ENCODE measurements at regions not wholly inside any gene's neighbourhood (a gene's known extent, or its start where the extent isn't known, plus 50 kb on each side); places are given as distances from the start of the nearest gene placed in this dataset.

DNA sequence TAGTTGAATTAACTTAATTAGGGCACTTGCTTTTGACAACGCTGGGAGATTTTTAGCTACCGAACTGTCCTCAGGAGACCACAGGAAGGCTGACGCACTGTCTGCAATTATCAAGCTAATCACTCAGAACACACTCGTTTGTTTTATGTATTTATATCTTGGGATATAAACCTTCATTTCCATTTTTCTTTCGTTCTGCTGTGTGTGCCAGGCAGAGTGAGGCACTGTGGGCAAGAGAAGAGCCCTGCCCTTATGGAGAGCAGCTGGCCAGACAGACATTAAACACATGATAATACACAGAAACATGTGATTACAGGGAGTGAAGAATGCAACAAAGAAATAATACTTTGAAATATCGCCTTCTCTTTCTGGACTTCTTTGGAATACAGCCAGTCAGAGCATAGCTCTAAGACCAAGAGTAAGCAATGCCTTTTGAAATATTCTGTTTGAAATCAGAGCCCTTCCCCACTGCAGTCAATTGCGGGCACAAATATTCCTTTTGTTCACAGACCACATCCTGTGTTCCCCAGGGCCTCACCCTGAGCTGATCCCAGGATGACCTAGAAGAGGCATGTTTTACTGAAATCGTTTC, 96.8 kb downstream of the ANKRD60 start:
- ATAC-seq (ENCODE audit: low read depth) = peak; percentile 78
- no peak overlapping the region for H3K4me3 ChIP-seq (ENCODE audit: severe bottlenecking)

GRCh38 chr20:58131151-58131550, 97.3 kb downstream of the ANKRD60 start:
- Histone ChIP-seq H3K27ac (ENCODE audit: poor library complexity, severe bottlenecking) (peak overlapping the region; percentile 80), H3K4me1 (ENCODE audit: insufficient read depth, poor library complexity, severe bottlenecking) (peaks cover 54% of the 10 kb centered on the region), H3K9me3 (ENCODE audit: severe bottlenecking) (peaks cover 7% of the 10 kb centered on the region), H3K27me3 (ENCODE audit: insufficient read depth, poor library complexity, severe bottlenecking) (no peaks in the 10 kb centered on the region), H3K36me3 (ENCODE audit: low read depth) (no peaks in the 10 kb centered on the region), H3K4me3 (ENCODE audit: severe bottlenecking) (no peak overlapping the region)
- ATAC-seq (ENCODE audit: low read depth) (no peak), DNase-seq (ENCODE audit: low spot score) (peak; percentile 68)
- TF ChIP-seq, protein P1, sequence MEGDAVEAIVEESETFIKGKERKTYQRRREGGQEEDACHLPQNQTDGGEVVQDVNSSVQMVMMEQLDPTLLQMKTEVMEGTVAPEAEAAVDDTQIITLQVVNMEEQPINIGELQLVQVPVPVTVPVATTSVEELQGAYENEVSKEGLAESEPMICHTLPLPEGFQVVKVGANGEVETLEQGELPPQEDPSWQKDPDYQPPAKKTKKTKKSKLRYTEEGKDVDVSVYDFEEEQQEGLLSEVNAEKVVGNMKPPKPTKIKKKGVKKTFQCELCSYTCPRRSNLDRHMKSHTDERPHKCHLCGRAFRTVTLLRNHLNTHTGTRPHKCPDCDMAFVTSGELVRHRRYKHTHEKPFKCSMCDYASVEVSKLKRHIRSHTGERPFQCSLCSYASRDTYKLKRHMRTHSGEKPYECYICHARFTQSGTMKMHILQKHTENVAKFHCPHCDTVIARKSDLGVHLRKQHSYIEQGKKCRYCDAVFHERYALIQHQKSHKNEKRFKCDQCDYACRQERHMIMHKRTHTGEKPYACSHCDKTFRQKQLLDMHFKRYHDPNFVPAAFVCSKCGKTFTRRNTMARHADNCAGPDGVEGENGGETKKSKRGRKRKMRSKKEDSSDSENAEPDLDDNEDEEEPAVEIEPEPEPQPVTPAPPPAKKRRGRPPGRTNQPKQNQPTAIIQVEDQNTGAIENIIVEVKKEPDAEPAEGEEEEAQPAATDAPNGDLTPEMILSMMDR (IDR thresholded peaks at IDR 0.05; ENCODE audit: poor library complexity, severe bottlenecking) = no peak

More for the DNA sequence above, 96.8 kb downstream of the ANKRD60 start:
- peak overlapping the region; percentile 80 for H3K27ac ChIP-seq (ENCODE audit: poor library complexity, severe bottlenecking)
- peaks cover 56% of the 10 kb centered on the region for H3K4me1 ChIP-seq (ENCODE audit: insufficient read depth, poor library complexity, severe bottlenecking)
- H3K9me3 ChIP-seq (ENCODE audit: severe bottlenecking) = peaks cover 2% of the 10 kb centered on the region
- DNase-seq (ENCODE audit: low spot score) = peak; percentile 94
- TF ChIP-seq, protein P1 (IDR thresholded peaks at IDR 0.05; ENCODE audit: poor library complexity, severe bottlenecking) = peak; percentile 7
- no peaks in the 10 kb centered on the region for H3K36me3 ChIP-seq (ENCODE audit: low read depth)
- H3K27me3 ChIP-seq (ENCODE audit: insufficient read depth, poor library complexity, severe bottlenecking) = no peaks in the 10 kb centered on the region

DNA sequence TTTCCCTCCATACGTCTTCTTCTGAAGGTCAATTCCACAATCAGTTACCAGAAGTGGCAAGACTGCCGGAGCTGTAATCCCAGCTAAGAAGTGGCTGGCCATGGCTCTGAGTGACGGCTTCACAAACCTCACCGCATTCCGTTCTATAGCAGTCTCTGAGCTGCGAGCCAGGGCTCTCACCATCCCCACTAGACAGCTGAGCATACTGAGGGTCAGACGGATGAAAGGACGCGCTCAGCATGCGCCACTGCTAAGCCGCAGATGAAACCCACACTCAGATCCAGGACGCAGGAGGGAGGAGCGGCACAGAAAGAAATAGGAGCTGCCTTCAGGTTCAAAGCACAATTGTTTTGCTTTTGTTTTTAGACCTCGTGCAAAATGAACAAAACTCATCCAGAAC, 97.9 kb downstream of the ANKRD60 start:
- peaks cover 9% of the 10 kb centered on the region for H3K9me3 ChIP-seq (ENCODE audit: severe bottlenecking)
- TF ChIP-seq, protein P1 (IDR thresholded peaks at IDR 0.05; ENCODE audit: poor library complexity, severe bottlenecking) = no peak
- no peak for ATAC-seq (ENCODE audit: low read depth)
- H3K27me3 ChIP-seq (ENCODE audit: insufficient read depth, poor library complexity, severe bottlenecking) = no peaks in the 10 kb centered on the region
- H3K4me3 ChIP-seq (ENCODE audit: severe bottlenecking) = no peak overlapping the region
- DNase-seq (ENCODE audit: low spot score) = peak; percentile 60
- peak overlapping the region; percentile 80 for H3K27ac ChIP-seq (ENCODE audit: poor library complexity, severe bottlenecking)
- peaks cover 49% of the 10 kb centered on the region for H3K4me1 ChIP-seq (ENCODE audit: insufficient read depth, poor library complexity, severe bottlenecking)
- no peaks in the 10 kb centered on the region for H3K36me3 ChIP-seq (ENCODE audit: low read depth)

DNA sequence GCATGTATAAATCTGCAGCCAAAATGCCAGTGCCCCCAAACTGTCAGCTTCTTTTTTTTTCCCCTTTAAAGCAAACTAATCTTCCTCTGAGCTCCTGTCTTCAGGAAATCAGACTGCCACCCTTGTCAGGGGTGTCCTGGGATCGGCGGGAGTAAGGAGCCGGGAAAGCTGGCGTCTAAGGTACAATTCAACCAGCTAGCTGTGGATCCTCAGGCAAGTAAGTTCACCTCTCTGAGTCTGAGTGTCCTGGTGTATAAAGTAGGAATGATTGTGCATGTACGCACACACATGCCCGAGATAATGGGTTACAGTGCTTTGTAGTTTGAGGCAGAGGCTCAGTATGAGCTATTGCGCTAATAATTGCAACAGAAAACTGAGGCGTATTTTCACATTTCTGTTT, 98.3 kb downstream of the ANKRD60 start:
- Histone ChIP-seq H3K4me1 (ENCODE audit: insufficient read depth, poor library complexity, severe bottlenecking) (peaks cover 45% of the 10 kb centered on the region), H3K27me3 (ENCODE audit: insufficient read depth, poor library complexity, severe bottlenecking) (no peaks in the 10 kb centered on the region), H3K9me3 (ENCODE audit: severe bottlenecking) (peaks cover 9% of the 10 kb centered on the region), H3K4me3 (ENCODE audit: severe bottlenecking) (no peak overlapping the region), H3K27ac (ENCODE audit: poor library complexity, severe bottlenecking) (no peak overlapping the region), H3K36me3 (ENCODE audit: low read depth) (no peaks in the 10 kb centered on the region)
- ATAC-seq (ENCODE audit: low read depth) = no peak
- TF ChIP-seq, protein P1 (IDR thresholded peaks at IDR 0.05; ENCODE audit: poor library complexity, severe bottlenecking) = no peak
- DNase-seq (ENCODE audit: low spot score) = peak; percentile 59

DNA sequence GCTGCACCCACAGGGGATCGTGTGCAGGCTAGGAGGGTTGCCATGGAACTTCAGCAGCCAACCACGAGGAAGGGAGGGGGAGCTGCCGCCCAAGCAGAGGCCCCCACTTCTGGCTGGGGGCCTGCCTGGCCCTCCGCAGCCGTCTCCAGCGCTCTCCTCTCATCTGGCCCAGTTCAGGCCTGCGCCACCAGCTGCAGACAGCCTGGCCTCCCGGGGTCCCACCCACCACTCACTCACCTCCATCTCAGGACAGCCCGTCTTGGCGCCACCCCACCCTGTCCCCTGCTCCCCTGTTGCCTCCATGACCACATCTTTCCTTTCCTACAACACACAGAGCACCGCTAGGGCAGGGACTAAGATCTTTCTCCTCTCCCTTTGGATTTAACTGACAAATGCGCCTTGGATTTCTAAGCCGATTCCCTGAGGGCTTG, 98.7 kb downstream of the ANKRD60 start:
- H3K27me3 ChIP-seq (ENCODE audit: insufficient read depth, poor library complexity, severe bottlenecking) = no peaks in the 10 kb centered on the region
- no peak overlapping the region for H3K4me3 ChIP-seq (ENCODE audit: severe bottlenecking)
- DNase-seq (ENCODE audit: low spot score) (no peak), ATAC-seq (ENCODE audit: low read depth) (no peak)
- H3K36me3 ChIP-seq (ENCODE audit: low read depth) = no peaks in the 10 kb centered on the region
- TF ChIP-seq, protein P1 (IDR thresholded peaks at IDR 0.05; ENCODE audit: poor library complexity, severe bottlenecking) = no peak
- H3K4me1 ChIP-seq (ENCODE audit: insufficient read depth, poor library complexity, severe bottlenecking) = peaks cover 40% of the 10 kb centered on the region
- peaks cover 9% of the 10 kb centered on the region for H3K9me3 ChIP-seq (ENCODE audit: severe bottlenecking)
- no peak overlapping the region for H3K27ac ChIP-seq (ENCODE audit: poor library complexity, severe bottlenecking)

All from RWPE2 (cell line).